Caco-2 (cell line): ENCODE measurements at regions not wholly inside any gene's neighbourhood (a gene's known extent, or its start where the extent isn't known, plus 50 kb on each side); places are given as distances from the start of the nearest gene placed in this dataset.

ENCODE experiments used
- BruUV-seq: library from RNA; stranded (reverse); fragments of 400-500 nt; replicated peaks from 2 replicates; lab custom pipeline; 2021; lab: Mats Ljungman, UMichigan
- CTCF ChIA-PET: fragments of 300-600 bp; sonication (Branson Sonifier 250); formaldehyde crosslinking; loops from one replicate; lab custom pipeline; 2022; ENCODE audit warnings: antibody characterized with exemption; lab: Charles Lee
- POLR2A ChIA-PET: fragments of 300-600 bp; sonication (Branson Sonifier 250); formaldehyde crosslinking; loops from one replicate; lab custom pipeline; 2022; ENCODE audit warnings: antibody characterized with exemption; lab: Charles Lee
- DNase-seq, 2 experiments: peaks; one replicate each; pipeline versions ENCODE4 v3.0.0 to v3.0.0-alpha.2; 2020 to 2022
- H3K27me3 ChIP-seq: replicated peaks from 2 replicates; pipeline ENCODE4 v1.6.0; 2011; ENCODE audit warnings: low read length; ENCODE audit not compliant: control insufficient read depth, insufficient read depth
- H3K36me3 ChIP-seq: 2 replicates; pipeline ENCODE4 v1.5.1; 2011; ENCODE audit warnings: low read length; ENCODE audit not compliant: control insufficient read depth, insufficient read depth
- H3K4me1 ChIP-seq: fragments of 250-450 bp; sonication (Bioruptor Pico); 2 replicates; pipeline ENCODE4 v1.5.1; 2020; ENCODE audit warnings: mild to moderate bottlenecking
- H3K4me3 ChIP-seq: 2 replicates; pipeline ENCODE4 v1.5.1; 2011; ENCODE audit warnings: low read depth, mild to moderate bottlenecking, control low read depth, low read length
- H3K9me3 ChIP-seq: fragments of 250-450 bp; sonication (Bioruptor Pico); 2 replicates; pipeline ENCODE4 v1.5.1; 2020; ENCODE audit warnings: mild to moderate bottlenecking, moderate library complexity
- H3K27ac Mint-ChIP-seq: one replicate; pipeline ENCODE4 v1.8.0; 2022; ENCODE audit warnings: mixed read lengths; ENCODE audit not compliant: unreplicated experiment
- H3K27me3 Mint-ChIP-seq: one replicate; pipeline ENCODE4 v1.8.0; 2022; ENCODE audit warnings: mixed read lengths; ENCODE audit not compliant: insufficient read depth, unreplicated experiment
- H3K36me3 Mint-ChIP-seq: one replicate; pipeline ENCODE4 v1.8.0; 2022; ENCODE audit warnings: mild to moderate bottlenecking, mixed read lengths; ENCODE audit not compliant: insufficient read depth, unreplicated experiment
- H3K4me1 Mint-ChIP-seq: one replicate; pipeline ENCODE4 v1.8.0; 2022; ENCODE audit warnings: low read depth, mixed read lengths; ENCODE audit not compliant: unreplicated experiment
- H3K4me3 Mint-ChIP-seq: one replicate; pipeline ENCODE4 v1.8.0; 2022; ENCODE audit warnings: mild to moderate bottlenecking, moderate library complexity, mixed read lengths; ENCODE audit not compliant: unreplicated experiment
- H3K9me3 Mint-ChIP-seq: one replicate; pipeline ENCODE4 v1.8.0; 2022; ENCODE audit warnings: mixed read lengths; ENCODE audit not compliant: unreplicated experiment
- intact Hi-C: fragments of 100-400 bp; cut with micrococcal nuclease; formaldehyde crosslinking; loops from one replicate; pipeline ENCODE4 v1.10.0; 2022; ENCODE audit not compliant: unreplicated experiment
- TF ChIP-seq, protein P1 (sequence below), 2 experiments: fragments of 200-600 bp in 1 of 2; IDR thresholded peaks; 1 replicate in 1 of 2; 2 replicates in 1 of 2; pipeline versions ENCODE4 v1.5.1 to v1.8.0; 2011 to 2022; ENCODE audit warnings: antibody characterized with exemption in 1 of 2, control low read depth in 1 of 2, inconsistent platforms in 1 of 2, low read depth in 1 of 2, low read length in 1 of 2, mild to moderate bottlenecking in 1 of 2, moderate library complexity in 1 of 2; ENCODE audit not compliant: insufficient read depth in 1 of 2, severe bottlenecking in 1 of 2, unreplicated experiment in 1 of 2

DNA sequence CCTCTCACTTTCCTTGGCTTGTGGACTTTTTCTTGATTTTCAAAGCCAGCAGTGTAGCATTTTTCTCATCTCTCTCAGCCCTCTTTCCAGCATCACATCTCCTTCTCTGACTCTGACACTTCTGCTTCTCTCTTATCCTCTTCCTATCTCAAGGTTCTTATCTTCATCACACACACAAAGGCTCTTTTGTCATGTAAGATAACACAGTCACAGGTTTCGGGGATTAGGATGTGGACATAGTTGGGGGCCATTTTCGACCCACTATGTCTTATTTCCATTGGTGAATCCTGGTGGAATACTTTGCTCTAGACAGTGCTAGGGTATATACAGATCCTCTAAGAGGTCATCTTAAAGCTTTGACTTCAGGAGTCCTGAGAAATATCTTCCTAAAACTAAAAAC is 719.3 kb upstream of the TBX3 start:
- Mint-ChIP-seq H3K36me3 (no peaks in the 10 kb centered on the region), H3K27ac (no peak overlapping the region), H3K9me3 (no peaks in the 10 kb centered on the region), H3K4me1 (peaks cover 29% of the 10 kb centered on the region), H3K27me3 (no peaks in the 10 kb centered on the region), H3K4me3 (no peak overlapping the region)
- TF ChIP-seq, protein P1, sequence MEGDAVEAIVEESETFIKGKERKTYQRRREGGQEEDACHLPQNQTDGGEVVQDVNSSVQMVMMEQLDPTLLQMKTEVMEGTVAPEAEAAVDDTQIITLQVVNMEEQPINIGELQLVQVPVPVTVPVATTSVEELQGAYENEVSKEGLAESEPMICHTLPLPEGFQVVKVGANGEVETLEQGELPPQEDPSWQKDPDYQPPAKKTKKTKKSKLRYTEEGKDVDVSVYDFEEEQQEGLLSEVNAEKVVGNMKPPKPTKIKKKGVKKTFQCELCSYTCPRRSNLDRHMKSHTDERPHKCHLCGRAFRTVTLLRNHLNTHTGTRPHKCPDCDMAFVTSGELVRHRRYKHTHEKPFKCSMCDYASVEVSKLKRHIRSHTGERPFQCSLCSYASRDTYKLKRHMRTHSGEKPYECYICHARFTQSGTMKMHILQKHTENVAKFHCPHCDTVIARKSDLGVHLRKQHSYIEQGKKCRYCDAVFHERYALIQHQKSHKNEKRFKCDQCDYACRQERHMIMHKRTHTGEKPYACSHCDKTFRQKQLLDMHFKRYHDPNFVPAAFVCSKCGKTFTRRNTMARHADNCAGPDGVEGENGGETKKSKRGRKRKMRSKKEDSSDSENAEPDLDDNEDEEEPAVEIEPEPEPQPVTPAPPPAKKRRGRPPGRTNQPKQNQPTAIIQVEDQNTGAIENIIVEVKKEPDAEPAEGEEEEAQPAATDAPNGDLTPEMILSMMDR (IDR thresholded peaks at IDR 0.05; ENCODE audit: insufficient read depth in 1 of 2, low read depth in 1 of 2, low read length in 1 of 2, severe bottlenecking in 1 of 2, unreplicated experiment in 1 of 2), result no peak
- H3K27me3 ChIP-seq, result no peaks in the 10 kb centered on the region
- no peak overlapping the region for H3K4me3 ChIP-seq
- intact Hi-C loops, result no loop called here
- POLR2A ChIA-PET, result no interaction called here
- no peaks in the 10 kb centered on the region for H3K9me3 ChIP-seq
- CTCF ChIA-PET, result no interaction called here
- H3K36me3 ChIP-seq, result no peaks in the 10 kb centered on the region
- H3K4me1 ChIP-seq, result peaks cover 39% of the 10 kb centered on the region
- no TSS peak for BruUV-seq
- peak in 1 of 2 experiments; percentile 27 for DNase-seq

DNA sequence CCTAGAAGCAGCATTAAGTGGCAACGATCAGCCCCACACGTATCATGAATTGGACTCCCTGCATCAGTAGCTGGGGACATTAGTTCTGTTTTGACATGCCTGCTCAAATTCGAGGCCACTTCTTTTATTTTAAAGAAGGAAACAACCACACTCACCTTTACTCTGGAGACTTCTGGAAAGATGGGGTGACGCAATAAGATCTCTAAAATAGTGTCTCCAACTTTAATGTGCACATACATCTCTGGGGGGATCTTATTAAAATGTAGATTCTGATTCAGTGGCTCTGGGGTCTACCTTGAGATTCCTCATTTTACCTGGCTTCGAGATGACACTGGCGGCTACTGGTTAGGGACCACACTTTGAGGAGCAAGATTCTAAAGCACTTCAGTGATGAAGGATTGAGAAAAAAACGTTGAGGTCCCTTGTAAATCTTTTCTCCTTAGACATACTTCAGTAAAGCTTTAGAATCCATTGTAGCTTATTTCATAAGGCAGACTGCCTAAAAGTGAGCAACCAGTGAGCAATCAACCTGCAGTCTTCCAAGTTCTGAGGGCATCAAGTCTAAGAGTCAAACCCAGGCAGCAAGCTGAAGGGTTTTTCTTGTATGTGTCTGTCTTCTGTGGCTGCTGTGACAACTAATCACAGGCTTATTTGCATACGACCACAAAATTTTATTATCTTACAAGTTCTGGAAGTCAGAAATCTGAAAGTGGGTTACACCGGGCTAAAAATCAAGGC is 718.6 kb upstream of the TBX3 start:
- no peak overlapping the region for H3K4me3 ChIP-seq
- H3K4me1 Mint-ChIP-seq, result peaks cover 35% of the 10 kb centered on the region
- no peak overlapping the region for H3K4me3 Mint-ChIP-seq
- TF ChIP-seq, protein P1 (IDR thresholded peaks at IDR 0.05; ENCODE audit: insufficient read depth in 1 of 2, low read depth in 1 of 2, low read length in 1 of 2, severe bottlenecking in 1 of 2, unreplicated experiment in 1 of 2), result no peak
- H3K9me3 Mint-ChIP-seq, result peaks cover 1% of the 10 kb centered on the region
- DNase-seq, result no peak
- no peaks in the 10 kb centered on the region for H3K9me3 ChIP-seq
- no peaks in the 10 kb centered on the region for H3K36me3 Mint-ChIP-seq
- CTCF ChIA-PET, result no interaction called here
- no peaks in the 10 kb centered on the region for H3K27me3 Mint-ChIP-seq
- POLR2A ChIA-PET, result no interaction called here
- no peaks in the 10 kb centered on the region for H3K27me3 ChIP-seq
- TSS peak; percentile 21 for BruUV-seq
- intact Hi-C loops, result no loop called here
- H3K36me3 ChIP-seq, result no peaks in the 10 kb centered on the region
- no peak overlapping the region for H3K27ac Mint-ChIP-seq
- peaks cover 46% of the 10 kb centered on the region for H3K4me1 ChIP-seq

DNA sequence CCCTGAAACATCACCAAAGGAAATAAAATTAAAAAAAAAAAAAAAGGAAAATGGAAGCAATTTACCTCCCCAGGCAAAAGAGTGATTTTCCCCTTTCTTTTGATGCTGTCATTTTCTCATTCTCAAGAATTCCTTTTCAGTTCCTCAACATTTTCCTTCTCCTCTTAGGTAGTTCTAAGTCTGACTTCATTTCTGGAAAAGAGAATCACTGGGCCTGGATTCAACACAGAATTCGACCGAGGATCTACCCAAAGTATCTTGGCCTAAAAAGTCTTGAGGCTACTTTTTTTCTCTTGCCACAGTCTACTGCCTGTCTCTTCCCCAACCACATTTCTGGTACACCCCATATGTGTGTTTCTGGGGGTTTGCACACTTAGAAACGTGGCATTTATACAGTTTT is 717.8 kb upstream of the TBX3 start:
- TF ChIP-seq, protein P1 (IDR thresholded peaks at IDR 0.05; ENCODE audit: insufficient read depth in 1 of 2, low read depth in 1 of 2, low read length in 1 of 2, severe bottlenecking in 1 of 2, unreplicated experiment in 1 of 2), result no peak
- peaks cover 48% of the 10 kb centered on the region for H3K4me1 ChIP-seq
- H3K36me3 Mint-ChIP-seq, result no peaks in the 10 kb centered on the region
- no peak for DNase-seq
- H3K36me3 ChIP-seq, result no peaks in the 10 kb centered on the region
- H3K4me3 Mint-ChIP-seq, result no peak overlapping the region
- 0 out of 2 replicates have a peak, but pooled peaks cover under 1% of the 10 kb centered on the region for H3K9me3 ChIP-seq
- no TSS peak for BruUV-seq
- ChIA-PET POLR2A (no interaction called here), CTCF (no interaction called here)
- peaks cover 9% of the 10 kb centered on the region for H3K9me3 Mint-ChIP-seq
- intact Hi-C loops, result no loop called here
- peaks cover 42% of the 10 kb centered on the region for H3K4me1 Mint-ChIP-seq
- no peak overlapping the region for H3K4me3 ChIP-seq
- no peaks in the 10 kb centered on the region for H3K27me3 Mint-ChIP-seq
- no peak overlapping the region for H3K27ac Mint-ChIP-seq
- H3K27me3 ChIP-seq, result no peaks in the 10 kb centered on the region
